HCT116 (cell line): ENCODE measurements at regions not wholly inside any gene's neighbourhood (a gene's known extent, or its start where the extent isn't known, plus 50 kb on each side); places are given as distances from the start of the nearest gene placed in this dataset.

Experiments used
- CEBPB ChIP-seq: IDR thresholded peaks from 2 replicates; pipeline ENCODE4 v1.6.1; 2012; ENCODE audit warnings: low read depth
- ELF1 ChIP-seq: IDR thresholded peaks from 2 replicates; pipeline ENCODE4 v1.6.1; 2012; ENCODE audit warnings: low read depth, borderline replicate concordance
- EZH2 ChIP-seq: fragments of 200-600 bp; sonication (generic); IDR thresholded peaks from 2 replicates; pipeline ENCODE4 v1.6.1; 2017; ENCODE audit warnings: antibody characterized with exemption, mixed run types
- JUND ChIP-seq: IDR thresholded peaks from 2 replicates; pipeline ENCODE4 v1.6.1; 2012
- POLR2A ChIP-seq: IDR thresholded peaks from 2 replicates; pipeline ENCODE4 v1.7.0; 2011; ENCODE audit warnings: borderline replicate concordance; ENCODE audit not compliant: insufficient read depth, insufficient read length; ENCODE audit errors: extremely low read depth
- POLR2AphosphoS5 ChIP-seq: IDR thresholded peaks from 2 replicates; pipeline ENCODE4 v1.6.1; 2011; ENCODE audit warnings: mild to moderate bottlenecking, low read depth, low read length, moderate library complexity
- REST ChIP-seq: IDR thresholded peaks from 2 replicates; pipeline ENCODE4 v1.6.1; 2012; ENCODE audit warnings: low read depth
- SIN3A ChIP-seq: IDR thresholded peaks from 2 replicates; pipeline ENCODE4 v1.6.1; 2012; ENCODE audit warnings: low read depth
- TCF7L2 ChIP-seq: IDR thresholded peaks from 2 replicates; pipeline ENCODE4 v1.7.0; 2011; ENCODE audit warnings: borderline replicate concordance, inconsistent platforms; ENCODE audit not compliant: insufficient read depth, insufficient read length; ENCODE audit errors: extremely low read depth
- YY1 ChIP-seq: IDR thresholded peaks from 2 replicates; pipeline ENCODE4 v1.6.1; 2011; ENCODE audit warnings: low read length, low read depth, moderate library complexity, mild to moderate bottlenecking; ENCODE audit not compliant: insufficient replicate concordance; ENCODE audit errors: extremely low read depth
- ZFX ChIP-seq: fragments of 450-650 bp; IDR thresholded peaks from 2 replicates; pipeline ENCODE4 v1.6.1; 2017
- ZNF274 ChIP-seq: fragments of 200-500 bp; sonication (Bioruptor generic); IDR thresholded peaks from 2 replicates; pipeline ENCODE4 v1.6.1; 2014; ENCODE audit warnings: mild to moderate bottlenecking, low read depth, low read length, inconsistent platforms
- TF ChIP-seq, protein P1 (sequence below), 3 experiments: fragments of 200-600 bp in 1 of 3; sonication (generic) in 1 of 3; IDR thresholded peaks in 2 of 3; conservative IDR thresholded peaks in 1 of 3; 2 replicates each; pipeline ENCODE4 v1.5.1; 2012 to 2017; ENCODE audit warnings: low read depth in 2 of 3, low read length in 2 of 3, antibody characterized with exemption in 1 of 3, borderline replicate concordance in 1 of 3, control low read depth in 1 of 3, mild to moderate bottlenecking in 1 of 3, mixed read lengths in 1 of 3, mixed run types in 1 of 3, moderate library complexity in 1 of 3; ENCODE audit not compliant: insufficient read depth in 1 of 3

DNA sequence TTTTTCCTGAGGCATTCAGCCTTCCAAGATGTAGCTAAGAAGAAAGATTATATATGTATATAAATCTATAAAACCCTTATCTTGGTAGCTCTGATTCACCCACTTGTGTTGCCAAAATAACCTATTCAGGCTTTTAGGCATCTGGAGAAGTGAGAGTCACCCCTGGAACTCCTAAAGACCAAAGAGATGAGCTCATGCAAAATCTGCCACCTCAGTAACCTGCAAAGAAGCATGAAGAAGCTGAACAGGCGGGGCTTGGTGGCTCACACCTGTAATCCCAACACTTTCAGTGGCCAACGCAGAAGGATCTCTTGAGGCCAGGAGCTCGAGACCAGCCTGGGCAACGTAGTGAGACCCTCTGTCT, 393.7 kb downstream of the FOXO1 start:
- TF ChIP-seq CEBPB (no peak), TCF7L2 (no peak), POLR2A (no peak), YY1 (no peak), SIN3A (no peak), JUND (no peak), ZNF274 (no peak), EZH2 (no peak), ELF1 (no peak), REST (no peak), ZFX (no peak), POLR2AphosphoS5 (no peak)
- TF ChIP-seq, protein P1, sequence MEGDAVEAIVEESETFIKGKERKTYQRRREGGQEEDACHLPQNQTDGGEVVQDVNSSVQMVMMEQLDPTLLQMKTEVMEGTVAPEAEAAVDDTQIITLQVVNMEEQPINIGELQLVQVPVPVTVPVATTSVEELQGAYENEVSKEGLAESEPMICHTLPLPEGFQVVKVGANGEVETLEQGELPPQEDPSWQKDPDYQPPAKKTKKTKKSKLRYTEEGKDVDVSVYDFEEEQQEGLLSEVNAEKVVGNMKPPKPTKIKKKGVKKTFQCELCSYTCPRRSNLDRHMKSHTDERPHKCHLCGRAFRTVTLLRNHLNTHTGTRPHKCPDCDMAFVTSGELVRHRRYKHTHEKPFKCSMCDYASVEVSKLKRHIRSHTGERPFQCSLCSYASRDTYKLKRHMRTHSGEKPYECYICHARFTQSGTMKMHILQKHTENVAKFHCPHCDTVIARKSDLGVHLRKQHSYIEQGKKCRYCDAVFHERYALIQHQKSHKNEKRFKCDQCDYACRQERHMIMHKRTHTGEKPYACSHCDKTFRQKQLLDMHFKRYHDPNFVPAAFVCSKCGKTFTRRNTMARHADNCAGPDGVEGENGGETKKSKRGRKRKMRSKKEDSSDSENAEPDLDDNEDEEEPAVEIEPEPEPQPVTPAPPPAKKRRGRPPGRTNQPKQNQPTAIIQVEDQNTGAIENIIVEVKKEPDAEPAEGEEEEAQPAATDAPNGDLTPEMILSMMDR (IDR thresholded peaks at IDR 0.05 in 2 of 3, conservative IDR thresholded peaks at IDR 0.05 in 1 of 3; ENCODE audit: borderline replicate concordance in 1 of 3, insufficient read depth in 1 of 3, low read depth in 2 of 3, low read length in 2 of 3) = no peak
